Activated naive CD8-positive, alpha-beta T cell treated with anti-CD3 and anti-CD28 coated beads for 36 hours (primary cell): ENCODE measurements at regions not wholly inside any gene's neighbourhood (a gene's known extent, or its start where the extent isn't known, plus 50 kb on each side); places are given as distances from the start of the nearest gene placed in this dataset.
"Not testable (repeated sequence)": the region's sequence is repeated elsewhere in the genome, so short reads cannot be mapped to it uniquely, and the experiment has no call there.

Experiments used
- DNase-seq: peaks from one replicate; pipeline ENCODE4 v3.0.0; 2021
- H3K27ac Mint-ChIP-seq: one replicate; pipeline ENCODE4 v1.8.0; 2022; ENCODE audit warnings: mild to moderate bottlenecking, moderate library complexity, mixed read lengths
- H3K27me3 Mint-ChIP-seq: one replicate; pipeline ENCODE4 v1.8.0; 2022; ENCODE audit warnings: mild to moderate bottlenecking, mixed read lengths
- H3K36me3 Mint-ChIP-seq: one replicate; pipeline ENCODE4 v1.8.0; 2021; ENCODE audit warnings: mild to moderate bottlenecking, mixed read lengths
- H3K4me1 Mint-ChIP-seq: one replicate; pipeline ENCODE4 v1.8.0; 2021; ENCODE audit warnings: mixed read lengths
- H3K4me3 Mint-ChIP-seq: one replicate; pipeline ENCODE4 v1.8.0; 2022; ENCODE audit warnings: mild to moderate bottlenecking, moderate library complexity, mixed read lengths
- H3K9me3 Mint-ChIP-seq: one replicate; pipeline ENCODE4 v1.8.0; 2022; ENCODE audit warnings: mixed read lengths

DNA sequence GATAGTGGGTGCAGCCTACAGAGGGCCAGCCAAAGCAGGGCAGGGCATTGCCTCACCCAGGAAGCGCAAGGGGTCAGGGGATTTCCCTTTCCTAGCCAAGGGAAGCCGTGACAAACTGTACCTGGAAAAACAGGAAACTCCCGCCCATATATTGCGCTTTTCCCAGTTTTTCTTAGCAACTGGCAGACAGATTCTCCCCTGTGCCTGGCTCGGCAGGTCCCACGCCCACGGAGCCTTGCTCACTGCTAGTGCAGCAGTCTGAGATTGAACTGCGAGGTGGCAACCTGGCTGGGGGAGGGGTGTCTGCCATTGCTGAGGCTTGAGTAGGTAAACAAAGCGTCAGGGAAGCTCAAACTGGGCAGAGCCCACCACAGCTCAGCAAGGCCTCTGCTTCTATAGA, 212.4 kb downstream of the SDHAF3 start:
- not testable (repeated sequence) for H3K36me3 Mint-ChIP-seq, H3K4me3 Mint-ChIP-seq, H3K27me3 Mint-ChIP-seq, H3K9me3 Mint-ChIP-seq, DNase-seq, H3K27ac Mint-ChIP-seq, H3K4me1 Mint-ChIP-seq

GRCh38 chr7:97337849-97338248, 220.4 kb downstream of the SDHAF3 start:
- Mint-ChIP-seq H3K4me3 (no peak overlapping the region), H3K4me1 (no peaks in the 10 kb centered on the region), H3K9me3 (peaks cover 2% of the 10 kb centered on the region), H3K27ac (no peak overlapping the region), H3K36me3 (no peaks in the 10 kb centered on the region), H3K27me3 (no peaks in the 10 kb centered on the region)
- no peak for DNase-seq

DNA sequence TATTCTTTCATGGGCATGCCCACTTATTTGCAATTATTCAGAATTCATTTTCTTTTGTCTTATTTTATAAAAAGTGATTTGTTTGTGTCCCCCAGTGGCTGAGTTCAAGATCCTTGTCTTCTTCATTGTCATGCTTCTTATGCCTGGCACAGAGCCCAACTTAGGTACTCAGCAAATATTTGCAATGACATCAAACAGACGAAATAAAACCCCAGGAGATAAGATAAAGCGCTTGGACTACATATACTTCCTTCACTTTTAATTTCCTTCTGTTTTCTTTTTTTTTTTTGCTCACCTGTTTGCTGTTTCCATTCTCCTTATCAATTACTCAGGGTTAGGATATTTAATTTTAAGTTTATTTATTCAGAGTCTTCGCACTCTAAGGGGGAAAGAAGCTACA, 225.0 kb downstream of the SDHAF3 start:
- no peaks in the 10 kb centered on the region for H3K27me3 Mint-ChIP-seq
- no peak overlapping the region for H3K27ac Mint-ChIP-seq
- H3K4me1 Mint-ChIP-seq, result no peaks in the 10 kb centered on the region
- no peak overlapping the region for H3K4me3 Mint-ChIP-seq
- no peaks in the 10 kb centered on the region for H3K9me3 Mint-ChIP-seq
- DNase-seq, result no peak
- no peaks in the 10 kb centered on the region for H3K36me3 Mint-ChIP-seq

GRCh38 chr7:97346349-97346748, 228.9 kb downstream of the SDHAF3 start:
- no peak for DNase-seq
- Mint-ChIP-seq H3K9me3 (peaks cover 6% of the 10 kb centered on the region), H3K4me1 (no peaks in the 10 kb centered on the region), H3K36me3 (no peaks in the 10 kb centered on the region), H3K4me3 (no peak overlapping the region), H3K27ac (no peak overlapping the region), H3K27me3 (no peaks in the 10 kb centered on the region)

DNA sequence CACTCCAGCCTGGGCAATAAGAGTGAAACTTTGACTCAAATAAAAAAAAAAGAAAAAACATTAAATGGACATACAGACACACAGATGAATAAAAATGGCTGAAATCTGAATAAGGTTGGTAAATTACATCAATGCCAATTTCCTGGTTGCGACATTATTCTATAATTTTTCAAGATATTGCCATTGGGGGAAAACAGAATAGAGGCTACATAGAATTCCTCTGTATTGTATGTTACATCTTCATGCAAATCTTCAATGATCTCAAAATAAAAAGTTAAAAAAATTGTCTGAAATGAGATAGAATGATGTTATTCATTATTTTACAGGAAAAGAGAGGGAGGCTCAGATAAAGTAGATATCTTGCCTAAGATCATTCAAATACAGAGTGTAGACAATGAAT, 234.0 kb downstream of the SDHAF3 start:
- no peaks in the 10 kb centered on the region for H3K27me3 Mint-ChIP-seq
- no peaks in the 10 kb centered on the region for H3K36me3 Mint-ChIP-seq
- no peaks in the 10 kb centered on the region for H3K4me1 Mint-ChIP-seq
- H3K27ac Mint-ChIP-seq, result no peak overlapping the region
- DNase-seq, result no peak
- H3K4me3 Mint-ChIP-seq, result no peak overlapping the region
- peaks cover 14% of the 10 kb centered on the region for H3K9me3 Mint-ChIP-seq

GRCh38 chr7:97357459-97357858, 240.0 kb downstream of the SDHAF3 start:
- H3K9me3 Mint-ChIP-seq, result peaks cover 3% of the 10 kb centered on the region
- H3K36me3 Mint-ChIP-seq, result no peaks in the 10 kb centered on the region
- H3K4me1 Mint-ChIP-seq, result no peaks in the 10 kb centered on the region
- no peak overlapping the region for H3K27ac Mint-ChIP-seq
- no peak for DNase-seq
- no peak overlapping the region for H3K4me3 Mint-ChIP-seq
- H3K27me3 Mint-ChIP-seq, result peaks cover 7% of the 10 kb centered on the region

DNA sequence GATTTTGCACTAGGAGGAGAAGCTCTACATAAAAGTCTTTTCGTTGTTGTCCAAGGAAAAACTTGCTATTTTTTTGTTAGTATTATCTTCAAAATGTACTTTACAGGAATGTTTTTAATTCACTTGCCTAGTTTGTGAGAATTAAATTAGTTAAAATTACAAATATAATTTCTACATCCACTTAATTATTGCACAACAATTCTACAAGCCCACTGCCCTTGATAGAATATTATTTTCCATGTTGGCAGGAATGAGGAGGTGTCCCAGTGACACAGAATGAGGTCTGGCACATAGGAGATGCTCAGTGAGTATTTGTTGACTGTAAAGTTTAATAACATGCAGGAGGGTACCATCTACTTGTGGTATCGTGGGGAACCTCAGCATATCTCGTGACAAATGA, 255.4 kb downstream of the SDHAF3 start:
- H3K9me3 Mint-ChIP-seq, result peaks cover under 1% of the 10 kb centered on the region
- no peaks in the 10 kb centered on the region for H3K36me3 Mint-ChIP-seq
- no peaks in the 10 kb centered on the region for H3K4me1 Mint-ChIP-seq
- no peaks in the 10 kb centered on the region for H3K27me3 Mint-ChIP-seq
- no peak for DNase-seq
- H3K4me3 Mint-ChIP-seq, result no peak overlapping the region
- no peak overlapping the region for H3K27ac Mint-ChIP-seq

DNA sequence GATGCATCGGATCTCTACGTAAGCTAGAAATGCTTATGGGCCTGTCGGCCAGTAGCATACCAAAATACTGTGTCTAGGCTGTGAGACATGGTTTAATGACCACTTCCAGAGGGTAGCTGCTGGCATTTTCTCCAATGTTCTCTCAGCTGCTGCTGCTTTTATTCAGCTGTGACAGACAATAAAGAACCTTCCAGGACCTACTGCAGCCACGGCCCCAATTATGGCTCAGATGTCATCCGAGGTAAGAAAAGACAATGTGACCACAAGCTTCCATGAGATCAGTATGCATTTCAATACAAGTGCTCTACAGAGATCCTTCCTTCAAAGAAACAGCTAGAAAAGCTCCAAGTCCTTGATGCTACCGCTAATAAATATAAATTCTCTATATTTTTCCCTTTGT, 256.2 kb downstream of the SDHAF3 start:
- no peaks in the 10 kb centered on the region for H3K36me3 Mint-ChIP-seq
- H3K4me3 Mint-ChIP-seq, result no peak overlapping the region
- H3K4me1 Mint-ChIP-seq, result no peaks in the 10 kb centered on the region
- H3K9me3 Mint-ChIP-seq, result no peaks in the 10 kb centered on the region
- no peak overlapping the region for H3K27ac Mint-ChIP-seq
- H3K27me3 Mint-ChIP-seq, result no peaks in the 10 kb centered on the region
- no peak for DNase-seq

DNA sequence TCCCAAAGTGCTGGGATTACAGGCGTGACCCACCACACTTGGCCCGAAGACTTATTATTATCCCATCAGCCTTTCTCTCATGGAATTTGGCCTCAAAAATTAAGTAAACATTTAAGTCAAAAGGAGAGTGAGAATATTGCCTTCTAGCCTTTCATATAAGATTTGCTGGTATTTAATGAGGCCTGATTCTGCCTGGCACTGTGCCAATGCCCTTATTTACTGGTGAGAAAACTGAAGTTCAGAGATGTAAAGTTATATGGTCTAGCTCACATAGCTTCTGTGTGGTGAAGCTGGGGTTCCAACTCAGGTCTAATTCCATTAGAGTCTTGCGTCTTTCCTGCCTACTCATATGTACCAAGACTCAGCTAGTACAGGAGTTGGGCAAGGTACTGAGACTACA, 260.2 kb downstream of the SDHAF3 start:
- H3K4me3 Mint-ChIP-seq, result no peak overlapping the region
- DNase-seq, result no peak
- no peak overlapping the region for H3K27ac Mint-ChIP-seq
- H3K27me3 Mint-ChIP-seq, result no peaks in the 10 kb centered on the region
- no peaks in the 10 kb centered on the region for H3K9me3 Mint-ChIP-seq
- H3K36me3 Mint-ChIP-seq, result no peaks in the 10 kb centered on the region
- H3K4me1 Mint-ChIP-seq, result no peaks in the 10 kb centered on the region

DNA sequence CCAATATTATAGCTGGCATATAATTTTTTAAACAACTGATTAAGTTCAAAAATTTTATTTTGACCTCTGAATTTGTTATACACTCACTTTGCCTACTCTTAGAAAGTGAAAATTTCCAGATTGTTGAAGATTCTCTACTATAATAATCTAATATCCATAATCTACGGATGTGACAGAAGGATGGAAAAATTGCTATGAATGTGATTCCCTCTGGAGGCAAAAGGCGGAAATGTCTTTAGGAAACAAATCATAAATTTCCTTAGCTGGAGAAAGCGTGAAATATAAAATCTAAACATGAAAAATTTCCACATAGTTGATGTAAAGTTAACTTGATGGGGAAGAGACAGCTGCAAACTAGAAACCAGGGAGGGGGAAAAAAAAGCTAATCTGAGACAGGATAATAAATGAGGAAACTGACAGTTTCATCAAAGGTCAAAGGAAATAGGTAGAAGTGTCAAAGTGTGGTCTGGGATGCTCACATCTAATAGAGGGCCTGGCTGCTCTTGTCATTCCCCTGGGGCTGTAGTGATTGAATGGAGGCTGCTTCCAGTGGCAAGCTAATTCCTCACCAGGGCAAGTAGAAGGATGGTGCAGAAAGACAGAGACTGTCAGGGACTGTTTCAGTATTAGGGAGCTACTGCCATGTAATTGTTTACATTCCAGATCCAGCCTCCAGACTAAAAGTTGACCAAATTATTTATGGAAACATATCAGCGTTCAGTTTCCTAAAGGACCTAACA, 264.5 kb downstream of the SDHAF3 start:
- H3K4me1 Mint-ChIP-seq, result no peaks in the 10 kb centered on the region
- no peaks in the 10 kb centered on the region for H3K36me3 Mint-ChIP-seq
- no peak overlapping the region for H3K4me3 Mint-ChIP-seq

GRCh38 chr7:97390052-97390451, 272.6 kb downstream of the SDHAF3 start:
- H3K9me3 Mint-ChIP-seq, result peaks cover 1% of the 10 kb centered on the region
- no peaks in the 10 kb centered on the region for H3K27me3 Mint-ChIP-seq
- no peaks in the 10 kb centered on the region for H3K36me3 Mint-ChIP-seq
- no peak for DNase-seq
- H3K4me1 Mint-ChIP-seq, result no peaks in the 10 kb centered on the region
- H3K4me3 Mint-ChIP-seq, result no peak overlapping the region
- H3K27ac Mint-ChIP-seq, result no peak overlapping the region

More for the DNA sequence above, 264.5 kb downstream of the SDHAF3 start:
- Mint-ChIP-seq H3K27me3 (no peaks in the 10 kb centered on the region), H3K9me3 (no peaks in the 10 kb centered on the region), H3K27ac (no peak overlapping the region)
- no peak for DNase-seq

DNA sequence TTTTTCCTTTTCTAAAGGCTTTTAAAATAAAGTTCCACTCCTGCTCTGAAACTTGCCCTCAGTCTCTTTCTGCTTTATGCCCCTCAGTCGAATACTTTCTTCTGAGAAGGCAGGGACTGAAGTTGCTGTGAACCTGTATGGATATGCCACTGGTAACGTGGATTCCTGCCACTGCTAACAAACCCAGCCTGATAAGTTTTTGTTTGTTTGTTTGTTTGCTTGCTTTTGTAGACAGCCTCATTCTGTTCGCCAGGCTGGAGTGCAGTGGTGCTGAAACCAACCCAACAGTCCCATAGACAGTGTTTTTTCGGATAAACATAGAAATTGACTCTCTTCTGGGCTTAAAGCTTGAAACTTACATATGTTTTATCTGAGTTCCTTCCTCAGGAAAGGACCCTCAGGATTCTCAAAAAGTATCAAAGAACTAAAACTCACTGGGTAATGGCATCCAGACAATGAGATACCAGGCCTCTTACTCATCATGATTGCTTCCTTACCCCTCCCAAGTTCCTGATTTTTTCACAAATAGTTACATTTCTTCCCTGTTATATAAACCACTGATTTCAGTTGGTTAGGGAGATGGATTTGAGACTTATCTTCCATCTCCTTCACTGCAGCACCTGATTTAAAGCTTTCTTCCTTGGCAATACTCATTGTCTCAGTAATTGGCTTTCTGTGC, 273.6 kb downstream of the SDHAF3 start:
- H3K4me3 Mint-ChIP-seq, result no peak overlapping the region
- H3K27ac Mint-ChIP-seq, result no peak overlapping the region

DNA sequence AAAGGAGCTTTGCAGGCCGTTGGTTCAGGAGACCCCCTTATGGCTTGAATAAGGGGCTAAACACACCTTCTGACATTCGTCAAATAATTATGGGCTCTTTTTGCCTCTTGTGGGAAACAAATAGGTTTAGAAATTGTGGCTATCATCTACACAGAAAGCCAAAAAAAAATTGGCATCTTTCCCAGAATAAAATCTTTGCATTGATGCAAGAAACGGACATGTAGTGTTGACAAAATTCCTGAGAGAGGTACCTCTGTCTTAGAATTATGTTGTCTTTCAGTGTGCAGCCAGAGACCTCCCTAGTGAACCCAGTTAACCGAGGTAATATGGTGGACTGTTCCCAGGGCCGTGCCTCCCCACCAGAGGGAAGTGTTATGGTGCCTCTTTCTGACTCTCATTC, 283.9 kb downstream of the SDHAF3 start:
- Mint-ChIP-seq H3K27me3 (peaks cover 12% of the 10 kb centered on the region), H3K4me3 (no peak overlapping the region), H3K9me3 (no peaks in the 10 kb centered on the region), H3K27ac (no peak overlapping the region), H3K4me1 (no peaks in the 10 kb centered on the region), H3K36me3 (no peaks in the 10 kb centered on the region)
- no peak for DNase-seq

More for the DNA sequence above, 273.6 kb downstream of the SDHAF3 start:
- no peaks in the 10 kb centered on the region for H3K4me1 Mint-ChIP-seq
- no peaks in the 10 kb centered on the region for H3K27me3 Mint-ChIP-seq
- no peak for DNase-seq
- peaks cover 1% of the 10 kb centered on the region for H3K9me3 Mint-ChIP-seq
- H3K36me3 Mint-ChIP-seq, result no peaks in the 10 kb centered on the region

DNA sequence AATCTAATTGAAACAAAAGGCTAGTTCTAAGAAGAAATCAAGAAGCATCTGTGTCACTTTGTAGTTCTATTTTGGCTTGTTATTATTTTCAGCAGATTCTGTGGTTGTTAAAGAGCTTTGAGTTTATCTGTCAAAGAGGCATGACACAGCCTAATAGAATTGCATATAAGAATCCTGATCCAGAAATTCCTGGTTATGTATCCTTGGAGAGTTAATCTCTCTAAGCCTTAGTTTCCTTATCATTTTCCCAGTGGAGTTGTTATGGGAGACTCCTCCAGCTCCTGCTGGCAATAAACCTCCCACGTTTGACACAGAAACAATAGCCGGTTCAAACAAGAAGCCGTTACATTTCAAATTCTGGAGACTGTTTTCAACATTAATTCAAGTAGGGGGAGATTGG, 288.3 kb downstream of the SDHAF3 start:
- Mint-ChIP-seq H3K4me1 (no peaks in the 10 kb centered on the region), H3K27me3 (peaks cover 12% of the 10 kb centered on the region), H3K27ac (no peak overlapping the region), H3K9me3 (no peaks in the 10 kb centered on the region), H3K36me3 (no peaks in the 10 kb centered on the region), H3K4me3 (no peak overlapping the region)
- no peak for DNase-seq

GRCh38 chr7:97407106-97407505, 289.6 kb downstream of the SDHAF3 start:
- Mint-ChIP-seq H3K9me3 (no peaks in the 10 kb centered on the region), H3K4me1 (no peaks in the 10 kb centered on the region), H3K27ac (no peak overlapping the region), H3K4me3 (no peak overlapping the region), H3K36me3 (no peaks in the 10 kb centered on the region), H3K27me3 (peaks cover 12% of the 10 kb centered on the region)
- DNase-seq, result no peak

GRCh38 chr7:97409346-97409745, 291.8 kb downstream of the SDHAF3 start:
- H3K4me3 Mint-ChIP-seq, result no peak overlapping the region
- DNase-seq, result no peak
- no peaks in the 10 kb centered on the region for H3K36me3 Mint-ChIP-seq
- no peaks in the 10 kb centered on the region for H3K9me3 Mint-ChIP-seq
- no peaks in the 10 kb centered on the region for H3K4me1 Mint-ChIP-seq
- H3K27me3 Mint-ChIP-seq, result peaks cover 8% of the 10 kb centered on the region
- H3K27ac Mint-ChIP-seq, result no peak overlapping the region
